ENCODE measurements at regions not wholly inside any gene's neighbourhood (a gene's known extent, or its start where the extent isn't known, plus 50 kb on each side); places are given as distances from the start of the nearest gene placed in this dataset.

GRCh38 chr9:117535973-117536372 is 121.1 kb upstream of the ASTN2 start:
- TF ChIP-seq, protein P1, sequence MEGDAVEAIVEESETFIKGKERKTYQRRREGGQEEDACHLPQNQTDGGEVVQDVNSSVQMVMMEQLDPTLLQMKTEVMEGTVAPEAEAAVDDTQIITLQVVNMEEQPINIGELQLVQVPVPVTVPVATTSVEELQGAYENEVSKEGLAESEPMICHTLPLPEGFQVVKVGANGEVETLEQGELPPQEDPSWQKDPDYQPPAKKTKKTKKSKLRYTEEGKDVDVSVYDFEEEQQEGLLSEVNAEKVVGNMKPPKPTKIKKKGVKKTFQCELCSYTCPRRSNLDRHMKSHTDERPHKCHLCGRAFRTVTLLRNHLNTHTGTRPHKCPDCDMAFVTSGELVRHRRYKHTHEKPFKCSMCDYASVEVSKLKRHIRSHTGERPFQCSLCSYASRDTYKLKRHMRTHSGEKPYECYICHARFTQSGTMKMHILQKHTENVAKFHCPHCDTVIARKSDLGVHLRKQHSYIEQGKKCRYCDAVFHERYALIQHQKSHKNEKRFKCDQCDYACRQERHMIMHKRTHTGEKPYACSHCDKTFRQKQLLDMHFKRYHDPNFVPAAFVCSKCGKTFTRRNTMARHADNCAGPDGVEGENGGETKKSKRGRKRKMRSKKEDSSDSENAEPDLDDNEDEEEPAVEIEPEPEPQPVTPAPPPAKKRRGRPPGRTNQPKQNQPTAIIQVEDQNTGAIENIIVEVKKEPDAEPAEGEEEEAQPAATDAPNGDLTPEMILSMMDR (IDR thresholded peaks at IDR 0.05) = no peak
- TF ChIP-seq POLR2A (IDR thresholded peaks at IDR 0.05) = no peak

Data from testis (tissue), 2 donors.